ENCODE measurements at regions not wholly inside any gene's neighbourhood (a gene's known extent, or its start where the extent isn't known, plus 50 kb on each side); places are given as distances from the start of the nearest gene placed in this dataset.

GRCh38 chr12:126469211-126469610, 1404.0 kb downstream of the AACS start:
- no peaks in the 10 kb centered on the region for H4K20me1 ChIP-seq (ENCODE audit: control insufficient read depth, insufficient read depth)
- intact Hi-C loops (cut with micrococcal nuclease; ENCODE audit: unreplicated experiment) = no loop called here
- no peaks in the 10 kb centered on the region for H3K4me1 ChIP-seq (ENCODE audit: control insufficient read depth, insufficient read depth, low read length)
- in situ Hi-C loops (cut with MboI) = no loop called here
- H3K9ac ChIP-seq (ENCODE audit: control insufficient read depth, insufficient read depth, low read length) = no peak overlapping the region
- H3K4me2 ChIP-seq (ENCODE audit: control insufficient read depth, insufficient read depth) = no peak overlapping the region
- H3K79me2 ChIP-seq (ENCODE audit: control insufficient read depth, insufficient read depth, low read length) = no peaks in the 10 kb centered on the region
- H3K27ac ChIP-seq (ENCODE audit: control insufficient read depth, insufficient read depth) = no peak overlapping the region
- ChIA-PET RAD21 (ENCODE audit: unreplicated experiment) (no interaction called here), CTCF (no interaction called here), POLR2A (no interaction called here), SMC1A (ENCODE audit: uncharacterized antibody, unreplicated experiment) (no interaction called here)
- no peak for ATAC-seq
- WGBS (ENCODE audit: insufficient coverage, insufficient replicate concordance, low lambda C conversion rate, missing lambda C conversion rate) = 40% methylated on average over 2 of the region's 2 CpGs
- BruUV-seq (replicated peaks) = no TSS peak
- TF ChIP-seq KDM1A (IDR thresholded peaks at IDR 0.05; ENCODE audit: borderline replicate concordance) (no peak), ZNF274 (IDR thresholded peaks at IDR 0.05; ENCODE audit: insufficient read depth, insufficient read length) (no peak), IKZF2 (IDR thresholded peaks at IDR 0.05) (no peak)
- H3K9me3 ChIP-seq (replicated peaks; ENCODE audit: control insufficient read depth, insufficient read depth, low read length) = no peaks in the 10 kb centered on the region
- no peak for FAIRE-seq
- no peak for DNase-seq (ENCODE audit: low read depth, low spot score)
- no peaks in the 10 kb centered on the region for H3K36me3 ChIP-seq (ENCODE audit: control insufficient read depth in 2 of 2, insufficient read depth in 2 of 2, low read length in 1 of 2)
- H3K27me3 ChIP-seq (replicated peaks in 1 of 2; ENCODE audit: control insufficient read depth in 2 of 2, insufficient read depth in 2 of 2, low read length in 1 of 2) = no peaks in the 10 kb centered on the region
- no peak overlapping the region for H2AFZ ChIP-seq (ENCODE audit: control insufficient read depth, low read depth, low read length)
- no peak overlapping the region for H3K4me3 ChIP-seq

- CTCF ChIA-PET = no interaction called here
- no peak for FAIRE-seq
- ATAC-seq = no peak
- TF ChIP-seq RUNX3 (IDR thresholded peaks at IDR 0.05; ENCODE audit: low read length) = no peak
- TF ChIP-seq CBX3 (IDR thresholded peaks at IDR 0.05; ENCODE audit: borderline replicate concordance, low read depth) = no peak
- TF ChIP-seq TCF7 (IDR thresholded peaks at IDR 0.05; ENCODE audit: borderline replicate concordance) = no peak
- TF ChIP-seq SIN3A (IDR thresholded peaks at IDR 0.05; ENCODE audit: low read depth, low read length) = no peak
- no peak for TF ChIP-seq ZSCAN29 (IDR thresholded peaks at IDR 0.05)
- no peak for TF ChIP-seq ZBTB40 (IDR thresholded peaks at IDR 0.05; ENCODE audit: borderline replicate concordance)
- no peak for TF ChIP-seq GABPA (IDR thresholded peaks at IDR 0.05; ENCODE audit: low read depth)
- TF ChIP-seq SRF (IDR thresholded peaks at IDR 0.05; ENCODE audit: low read depth in 2 of 2, low read length in 2 of 2) = no peak
- no peak for TF ChIP-seq USF2 (IDR thresholded peaks at IDR 0.05; ENCODE audit: borderline replicate concordance, low read depth, low read length)
- no peak for TF ChIP-seq BHLHE40 (IDR thresholded peaks at IDR 0.05; ENCODE audit: borderline replicate concordance in 1 of 2, low read depth in 2 of 2, low read length in 1 of 2)
- TF ChIP-seq BCL11A (IDR thresholded peaks at IDR 0.05; ENCODE audit: low read depth, low read length) = no peak
- TF ChIP-seq GATAD2B (conservative IDR thresholded peaks at IDR 0.05; ENCODE audit: low read depth) = no peak
- no peak for TF ChIP-seq SUZ12 (IDR thresholded peaks at IDR 0.05; ENCODE audit: unreplicated experiment)
- no peak for TF ChIP-seq LARP7 (IDR thresholded peaks at IDR 0.05)
Observed at GRCh38 chr12:126474703-126475102, 1409.5 kb downstream of the AACS start.

More at GRCh38 chr12:126474703-126475102, 1409.5 kb downstream of the AACS start:
- POLR2A ChIA-PET = no interaction called here
- in situ Hi-C loops (cut with MboI) (no loop called here), intact Hi-C loops (cut with micrococcal nuclease; ENCODE audit: unreplicated experiment) (no loop called here)
- SMC1A ChIA-PET (ENCODE audit: uncharacterized antibody, unreplicated experiment) = no interaction called here
- H3K9me3 ChIP-seq (replicated peaks; ENCODE audit: control insufficient read depth, insufficient read depth, low read length) = no peaks in the 10 kb centered on the region
- no peaks in the 10 kb centered on the region for H3K79me2 ChIP-seq (ENCODE audit: control insufficient read depth, insufficient read depth, low read length)
- H3K36me3 ChIP-seq (ENCODE audit: control insufficient read depth in 2 of 2, insufficient read depth in 2 of 2, low read length in 1 of 2) = no peaks in the 10 kb centered on the region
- no peak for DNase-seq (ENCODE audit: low read depth, low spot score)
- 55% methylated on average over 3 of the region's 3 CpGs for WGBS (ENCODE audit: insufficient coverage, insufficient replicate concordance, low lambda C conversion rate, missing lambda C conversion rate)
- no peak overlapping the region for H3K4me2 ChIP-seq (ENCODE audit: control insufficient read depth, insufficient read depth)
- no peaks in the 10 kb centered on the region for H3K27me3 ChIP-seq (replicated peaks in 1 of 2; ENCODE audit: control insufficient read depth in 2 of 2, insufficient read depth in 2 of 2, low read length in 1 of 2)
- BruUV-seq (replicated peaks) = no TSS peak
- H3K4me3 ChIP-seq = no peak overlapping the region
- no peak overlapping the region for H3K27ac ChIP-seq (ENCODE audit: control insufficient read depth, insufficient read depth)
- no peak overlapping the region for H2AFZ ChIP-seq (ENCODE audit: control insufficient read depth, low read depth, low read length)
- no peak overlapping the region for H3K9ac ChIP-seq (ENCODE audit: control insufficient read depth, insufficient read depth, low read length)
- H4K20me1 ChIP-seq (ENCODE audit: control insufficient read depth, insufficient read depth) = no peaks in the 10 kb centered on the region
- RAD21 ChIA-PET (ENCODE audit: unreplicated experiment) = no interaction called here
- no peaks in the 10 kb centered on the region for H3K4me1 ChIP-seq (ENCODE audit: control insufficient read depth, insufficient read depth, low read length)
